Kasumi-1 (cell line): ENCODE measurements at regions not wholly inside any gene's neighbourhood (a gene's known extent, or its start where the extent isn't known, plus 50 kb on each side); places are given as distances from the start of the nearest gene placed in this dataset.

Experiments used
- DNase-seq, 2 experiments: peaks; one replicate each; lab custom pipeline; 2025; lab: John Stamatoyannopoulos, UW

- DNase-seq: no peak
Measured at GRCh38 chr1:228977307-228977706, 242.0 kb downstream of the RHOU start.

- DNase-seq: no peak
Measured at GRCh38 chr1:228977741-228978140, 242.5 kb downstream of the RHOU start.

GRCh38 chr1:228978484-228979324 is 243.4 kb downstream of the RHOU start:
- DNase-seq: no peak

- DNase-seq: no peak
Measured at GRCh38 chr1:228979325-228979699, 244.0 kb downstream of the RHOU start.

GRCh38 chr1:228979774-228980173 is 244.5 kb downstream of the RHOU start:
- no peak for DNase-seq

- no peak for DNase-seq
Measured at GRCh38 chr1:228980232-228980937, 245.1 kb downstream of the RHOU start.

- DNase-seq: peak in 1 of 2 experiments; percentile 3
Measured at GRCh38 chr1:228982637-228983036, 247.4 kb downstream of the RHOU start.

GRCh38 chr1:228983231-228983660 is 248.0 kb downstream of the RHOU start:
- DNase-seq: no peak

- DNase-seq: no peak
Measured at GRCh38 chr1:228983661-228984060, 248.4 kb downstream of the RHOU start.

- DNase-seq: no peak
Measured at GRCh38 chr1:228984107-228984506, 248.8 kb downstream of the RHOU start.

GRCh38 chr1:228984646-228985631 is 249.7 kb downstream of the RHOU start:
- DNase-seq: no peak

GRCh38 chr1:228985661-228986060 is 250.4 kb downstream of the RHOU start:
- no peak for DNase-seq

- DNase-seq: peak; percentile 14 to 36
Measured at GRCh38 chr1:228986093-228986904, 251.0 kb downstream of the RHOU start.

- DNase-seq: no peak
Measured at GRCh38 chr1:228987286-228987685, 252.0 kb downstream of the RHOU start.

- DNase-seq: no peak
Measured at GRCh38 chr1:228987736-228988506, 252.6 kb downstream of the RHOU start.

GRCh38 chr1:228988664-228989063 is 253.4 kb downstream of the RHOU start:
- no peak for DNase-seq

GRCh38 chr1:228989176-228989575 is 253.9 kb downstream of the RHOU start:
- DNase-seq: no peak

- no peak for DNase-seq
Measured at GRCh38 chr1:228989676-228989991, 254.4 kb downstream of the RHOU start.

GRCh38 chr1:228989992-228990827 is 254.9 kb downstream of the RHOU start:
- peak; percentile 96 to 97 for DNase-seq
